Transverse colon (tissue), 4 donors: ENCODE measurements at regions not wholly inside any gene's neighbourhood (a gene's known extent, or its start where the extent isn't known, plus 50 kb on each side); places are given as distances from the start of the nearest gene placed in this dataset.
"Not testable (repeated sequence)": the region's sequence is repeated elsewhere in the genome, so short reads cannot be mapped to it uniquely, and the experiment has no call there.

Experiments used
- CTCF ChIP-seq, 5 experiments: fragments of 200-600 bp in 3 of 5; fragments of 450-650 bp in 2 of 5; sonication (generic) in 3 of 5; IDR thresholded peaks; 1 replicate in 2 of 5; 2 replicates in 3 of 5; pipeline ENCODE4 v1.5.1; 2016 to 2017; ENCODE audit warnings: antibody characterized with exemption in 5 of 5, inconsistent platforms in 3 of 5, mild to moderate bottlenecking in 2 of 5, moderate library complexity in 1 of 5
- EP300 ChIP-seq: sonication (generic); formaldehyde crosslinking; IDR thresholded peaks from one replicate; pipeline ENCODE4 v1.6.1; 2017; ENCODE audit warnings: antibody characterized with exemption, low read depth
- POLR2A ChIP-seq: fragments of 450-650 bp; IDR thresholded peaks from one replicate; pipeline ENCODE4 v1.6.1; 2016; ENCODE audit warnings: antibody characterized with exemption, mild to moderate bottlenecking, moderate library complexity
- POLR2AphosphoS5 ChIP-seq, 3 donors: sonication (generic); formaldehyde crosslinking; IDR thresholded peaks; one replicate each; pipeline ENCODE4 v1.6.1; 2016; ENCODE audit warnings: antibody characterized with exemption in 3 of 3

GRCh38 chr16:88156640-88157283 is 205.5 kb downstream of the BANP start:
- TF ChIP-seq POLR2AphosphoS5 (IDR thresholded peaks at IDR 0.05); CTCF (IDR thresholded peaks at IDR 0.05); POLR2A; EP300: not testable (repeated sequence)
